HUDEP-2 (cell line): ENCODE measurements at regions not wholly inside any gene's neighbourhood (a gene's known extent, or its start where the extent isn't known, plus 50 kb on each side); places are given as distances from the start of the nearest gene placed in this dataset.
A peak's percentile ranks its signal among the peaks of the same experiment; 100 is the strongest.
"Not testable (repeated sequence)": the region's sequence is repeated elsewhere in the genome, so short reads cannot be mapped to it uniquely, and the experiment has no call there.

Experiments used
- DNase-seq, 76 experiments: peaks; one replicate each; lab custom pipeline; 2025; ENCODE audit not compliant: unreplicated experiment in 76 of 76; lab: John Stamatoyannopoulos, UW

- DNase-seq, result not testable (repeated sequence)
Measured at GRCh38 chr2:118744682-118745181, 102.7 kb downstream of the EN1 start.

- no peak for DNase-seq
Measured at GRCh38 chr2:118738524-118739308, 108.7 kb downstream of the EN1 start.

GRCh38 chr2:118738106-118738505, 109.3 kb downstream of the EN1 start:
- no peak for DNase-seq

- no peak for DNase-seq
Measured at GRCh38 chr2:118737684-118738083, 109.8 kb downstream of the EN1 start.

- DNase-seq, result no peak
Measured at GRCh38 chr2:118732432-118732831, 115.0 kb downstream of the EN1 start.

GRCh38 chr2:118731413-118731812, 116.0 kb downstream of the EN1 start:
- DNase-seq, result no peak

GRCh38 chr2:118730405-118730804, 117.0 kb downstream of the EN1 start:
- DNase-seq, result no peak

GRCh38 chr2:118729760-118730159, 117.7 kb downstream of the EN1 start:
- DNase-seq, result no peak

GRCh38 chr2:118728984-118729383, 118.5 kb downstream of the EN1 start:
- no peak for DNase-seq

- DNase-seq, result no peak
Measured at GRCh38 chr2:118726821-118727220, 120.6 kb downstream of the EN1 start.

GRCh38 chr2:118723394-118723793, 124.1 kb downstream of the EN1 start:
- no peak for DNase-seq

GRCh38 chr2:118722976-118723375, 124.5 kb downstream of the EN1 start:
- DNase-seq, result no peak

GRCh38 chr2:118721817-118722551, 125.5 kb downstream of the EN1 start:
- DNase-seq, result peak in 4 of 76 experiments; percentile 0 to 2 (median 0)

GRCh38 chr2:118720866-118721265, 126.6 kb downstream of the EN1 start:
- no peak for DNase-seq

- DNase-seq, result no peak
Measured at GRCh38 chr2:118718921-118719320, 128.5 kb downstream of the EN1 start.

GRCh38 chr2:118716102-118716501, 131.3 kb downstream of the EN1 start:
- DNase-seq, result no peak

GRCh38 chr2:118714118-118714517, 133.3 kb downstream of the EN1 start:
- DNase-seq, result no peak

- no peak for DNase-seq
Measured at GRCh38 chr2:118711603-118712002, 135.8 kb downstream of the EN1 start.

- no peak for DNase-seq
Measured at GRCh38 chr2:118710481-118710880, 137.0 kb downstream of the EN1 start.

GRCh38 chr2:118709786-118710185, 137.7 kb downstream of the EN1 start:
- DNase-seq, result no peak

- no peak for DNase-seq
Measured at GRCh38 chr2:118706844-118707243, 140.6 kb downstream of the EN1 start.

GRCh38 chr2:118706371-118706770, 141.1 kb downstream of the EN1 start:
- no peak for DNase-seq
